Adrenal gland (tissue), 9 donors: ENCODE measurements at regions not wholly inside any gene's neighbourhood (a gene's known extent, or its start where the extent isn't known, plus 50 kb on each side); places are given as distances from the start of the nearest gene placed in this dataset.

Source experiments
- DNase-seq, 7 donors: peaks; one replicate each; pipeline ENCODE4 v3.0.0-alpha.2; 2019 to 2020
- H3K27ac ChIP-seq, 5 donors: fragments of 200-600 bp; sonication (generic) in 4 of 5; 1 replicate in 3 of 5; 2 replicates in 2 of 5; pipeline versions ENCODE4 v1.5.1 to v1.8.0; 2016 to 2020; ENCODE audit warnings: mild to moderate bottlenecking in 1 of 5
- H3K27me3 ChIP-seq: fragments of 200-600 bp; 2 replicates; pipeline ENCODE4 v1.8.0; 2021
- H3K36me3 ChIP-seq, 2 donors: fragments of 200-600 bp; replicated peaks in 1 of 2; 1 replicate in 1 of 2; 2 replicates in 1 of 2; pipeline versions ENCODE4 v1.5.1 to v1.8.0; 2018 to 2022
- H3K4me1 ChIP-seq, 2 donors: fragments of 200-600 bp; replicated peaks in 1 of 2; 1 replicate in 1 of 2; 2 replicates in 1 of 2; pipeline versions ENCODE4 v1.5.1 to v1.8.0; 2018 to 2021
- H3K4me3 ChIP-seq, 4 donors: fragments of 200-600 bp; sonication (generic) in 3 of 4; one replicate each; pipeline ENCODE4 v1.5.1; 2016 to 2018
- H3K9me3 ChIP-seq, 3 donors: fragments of 200-600 bp; sonication (generic) in 1 of 3; replicated peaks in 1 of 3; 1 replicate in 2 of 3; 2 replicates in 1 of 3; pipeline versions ENCODE4 v1.5.1 to v1.8.0; 2016 to 2021
- CTCF ChIP-seq, 6 experiments: fragments of 450-650 bp in 4 of 6; fragments of 200-600 bp in 2 of 6; sonication (generic) in 1 of 6; IDR thresholded peaks; 1 replicate in 5 of 6; 2 replicates in 1 of 6; pipeline versions ENCODE4 v1.5.1 to v1.8.0; 2016 to 2021; ENCODE audit warnings: antibody characterized with exemption in 6 of 6, mild to moderate bottlenecking in 2 of 6, moderate library complexity in 1 of 6
- POLR2A ChIP-seq, 2 donors: fragments of 450-650 bp; IDR thresholded peaks; one replicate each; pipeline ENCODE4 v1.6.1; 2017; ENCODE audit warnings: antibody characterized with exemption in 2 of 2, mild to moderate bottlenecking in 2 of 2, moderate library complexity in 1 of 2
- WGBS, 4 donors: extraction: QIAGEN DNeasy Blood & Tissue Kit in 2 of 4; methylation state at CpG; one replicate each; pipeline versions ENCODE4 v1.1.5 to v1.1.7; 2013 to 2017; 5-methylcytosine and 5-hydroxymethylcytosine counted together
- intact Hi-C, 2 donors: fragments of 100-400 bp; cut with DNase I; formaldehyde crosslinking; loops; one replicate each; pipeline versions ENCODE4 v1.14.1 to v1.15.0; 2022 to 2023
- donor health status: healthy with polysubstance abuse.
- donor health status: Bipolar disorder and iron deficiency.
- donor health status: DM: yes; HTN: yes; CAD: no.
- donor health status: DM: no; HTN: no; CAD: no.
- donor health status: DM: no; HTN: no; CAD: no.

- intact Hi-C loops, result no loop called here
- Histone ChIP-seq H3K4me1 (no peaks in the 10 kb centered on the region), H3K4me3 (no peak overlapping the region), H3K27me3 (no peaks in the 10 kb centered on the region), H3K36me3 (no peaks in the 10 kb centered on the region), H3K9me3 (no peaks in the 10 kb centered on the region), H3K27ac (no peak overlapping the region)
- 70 to 79% (median 76%) methylated on average over 5 of the region's 5 CpGs for WGBS, 4 donors
- TF ChIP-seq CTCF (IDR thresholded peaks at IDR 0.05) (no peak), POLR2A (IDR thresholded peaks at IDR 0.05) (no peak)
- DNase-seq, result no peak
Observed at GRCh38 chr5:60263346-60263745, 369.8 kb upstream of the PDE4D start.

- DNase-seq, result no peak
- H3K4me1 ChIP-seq, result no peaks in the 10 kb centered on the region
- intact Hi-C loops, result no loop called here
- no peak overlapping the region for H3K27ac ChIP-seq
- H3K4me3 ChIP-seq, result no peak overlapping the region
- TF ChIP-seq CTCF (IDR thresholded peaks at IDR 0.05) (no peak), POLR2A (IDR thresholded peaks at IDR 0.05) (no peak)
- no peaks in the 10 kb centered on the region for H3K9me3 ChIP-seq
- WGBS, 4 donors, result 60 to 70% (median 62%) methylated on average over 6 of the region's 6 CpGs
- H3K27me3 ChIP-seq, result no peaks in the 10 kb centered on the region
- no peaks in the 10 kb centered on the region for H3K36me3 ChIP-seq
Observed at GRCh38 chr5:60262576-60263295, 369.2 kb upstream of the PDE4D start.

- Histone ChIP-seq H3K9me3 (no peaks in the 10 kb centered on the region), H3K36me3 (no peaks in the 10 kb centered on the region), H3K27ac (no peak overlapping the region), H3K27me3 (no peaks in the 10 kb centered on the region), H3K4me3 (no peak overlapping the region), H3K4me1 (no peaks in the 10 kb centered on the region)
- intact Hi-C loops, result no loop called here
- WGBS, 4 donors, result 72 to 92% (median 81%) methylated on average over 1 of the region's 1 CpG
- DNase-seq, result no peak
- TF ChIP-seq POLR2A (IDR thresholded peaks at IDR 0.05), result no peak
- TF ChIP-seq CTCF (IDR thresholded peaks at IDR 0.05), result no peak
Observed at GRCh38 chr5:60261732-60262131, 368.2 kb upstream of the PDE4D start.

- TF ChIP-seq POLR2A (IDR thresholded peaks at IDR 0.05), result no peak
- TF ChIP-seq CTCF (IDR thresholded peaks at IDR 0.05), result no peak
- no peaks in the 10 kb centered on the region for H3K4me1 ChIP-seq
Observed at GRCh38 chr5:60260658-60261057, 367.1 kb upstream of the PDE4D start.

More at GRCh38 chr5:60260658-60261057, 367.1 kb upstream of the PDE4D start:
- 95 to 100% (median 96%) methylated on average over 1 of the region's 1 CpG for WGBS, 4 donors
- H3K36me3 ChIP-seq, result no peaks in the 10 kb centered on the region
- no peaks in the 10 kb centered on the region for H3K27me3 ChIP-seq
- H3K27ac ChIP-seq, result no peak overlapping the region
- intact Hi-C loops, result no loop called here
- H3K9me3 ChIP-seq, result no peaks in the 10 kb centered on the region
- DNase-seq, result no peak
- H3K4me3 ChIP-seq, result no peak overlapping the region
